Esophagus squamous epithelium (tissue), 4 donors: ENCODE measurements at regions not wholly inside any gene's neighbourhood (a gene's known extent, or its start where the extent isn't known, plus 50 kb on each side); places are given as distances from the start of the nearest gene placed in this dataset.
"Not testable (repeated sequence)": the region's sequence is repeated elsewhere in the genome, so short reads cannot be mapped to it uniquely, and the experiment has no call there.

Experiments used
- POLR2A ChIP-seq, 4 donors: fragments of 450-650 bp; IDR thresholded peaks; one replicate each; pipeline ENCODE4 v1.6.1; 2017; ENCODE audit warnings: antibody characterized with exemption in 4 of 4, mild to moderate bottlenecking in 4 of 4, moderate library complexity in 3 of 4
- TF ChIP-seq, protein P1 (sequence below), 6 experiments: fragments of 450-650 bp in 4 of 6; fragments of 200-600 bp in 2 of 6; sonication (generic) in 2 of 6; IDR thresholded peaks; one replicate each; pipeline ENCODE4 v1.5.1; 2016 to 2019; ENCODE audit warnings: antibody characterized with exemption in 6 of 6, mild to moderate bottlenecking in 4 of 6, moderate library complexity in 4 of 6

DNA sequence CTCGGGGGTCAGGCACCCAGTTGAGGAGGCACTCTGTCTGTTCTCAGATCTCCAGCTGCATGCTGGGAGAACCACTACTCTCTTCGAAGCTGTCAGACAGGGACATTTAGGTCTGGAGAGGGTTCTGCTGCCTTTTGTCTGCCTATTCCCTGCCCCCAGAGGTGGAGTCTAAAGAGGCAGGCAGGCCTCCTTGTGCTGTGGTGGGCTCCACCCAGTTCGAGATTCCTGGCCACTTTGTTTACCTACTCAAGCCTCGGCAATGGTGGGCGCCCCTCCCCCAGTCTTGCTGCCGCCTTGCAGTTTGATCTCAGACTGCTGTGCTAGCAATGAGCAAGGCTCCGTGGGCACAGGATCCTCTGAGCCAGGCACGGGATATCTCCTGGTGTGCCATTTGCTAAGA, 171.1 kb upstream of the C1GALT1 start:
- TF ChIP-seq, protein P1, sequence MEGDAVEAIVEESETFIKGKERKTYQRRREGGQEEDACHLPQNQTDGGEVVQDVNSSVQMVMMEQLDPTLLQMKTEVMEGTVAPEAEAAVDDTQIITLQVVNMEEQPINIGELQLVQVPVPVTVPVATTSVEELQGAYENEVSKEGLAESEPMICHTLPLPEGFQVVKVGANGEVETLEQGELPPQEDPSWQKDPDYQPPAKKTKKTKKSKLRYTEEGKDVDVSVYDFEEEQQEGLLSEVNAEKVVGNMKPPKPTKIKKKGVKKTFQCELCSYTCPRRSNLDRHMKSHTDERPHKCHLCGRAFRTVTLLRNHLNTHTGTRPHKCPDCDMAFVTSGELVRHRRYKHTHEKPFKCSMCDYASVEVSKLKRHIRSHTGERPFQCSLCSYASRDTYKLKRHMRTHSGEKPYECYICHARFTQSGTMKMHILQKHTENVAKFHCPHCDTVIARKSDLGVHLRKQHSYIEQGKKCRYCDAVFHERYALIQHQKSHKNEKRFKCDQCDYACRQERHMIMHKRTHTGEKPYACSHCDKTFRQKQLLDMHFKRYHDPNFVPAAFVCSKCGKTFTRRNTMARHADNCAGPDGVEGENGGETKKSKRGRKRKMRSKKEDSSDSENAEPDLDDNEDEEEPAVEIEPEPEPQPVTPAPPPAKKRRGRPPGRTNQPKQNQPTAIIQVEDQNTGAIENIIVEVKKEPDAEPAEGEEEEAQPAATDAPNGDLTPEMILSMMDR (IDR thresholded peaks at IDR 0.05): not testable (repeated sequence)
- not testable (repeated sequence) for TF ChIP-seq POLR2A (IDR thresholded peaks at IDR 0.05)
